ENCODE measurements at regions not wholly inside any gene's neighbourhood (a gene's known extent, or its start where the extent isn't known, plus 50 kb on each side); places are given as distances from the start of the nearest gene placed in this dataset.

DNA sequence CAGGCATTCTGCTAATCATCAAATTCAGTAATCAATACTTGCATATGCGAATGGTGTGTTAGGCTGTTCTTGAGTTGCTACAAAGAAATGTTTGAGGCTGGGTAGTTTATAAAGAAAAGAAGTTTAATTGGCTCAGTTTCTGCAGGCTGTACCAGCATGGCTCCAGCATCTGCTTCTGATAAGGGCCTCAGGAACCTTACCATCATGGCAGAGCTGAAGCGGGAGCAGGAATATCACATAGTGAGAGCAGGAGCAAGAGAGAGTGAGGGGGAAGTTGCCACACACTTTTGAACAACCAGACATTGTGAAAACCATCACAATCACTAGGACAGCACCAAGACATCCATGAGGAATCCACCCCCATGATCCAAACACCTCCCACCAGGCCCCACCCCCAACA, 344.7 kb upstream of the FAM241A start:
- TF ChIP-seq, protein P1, sequence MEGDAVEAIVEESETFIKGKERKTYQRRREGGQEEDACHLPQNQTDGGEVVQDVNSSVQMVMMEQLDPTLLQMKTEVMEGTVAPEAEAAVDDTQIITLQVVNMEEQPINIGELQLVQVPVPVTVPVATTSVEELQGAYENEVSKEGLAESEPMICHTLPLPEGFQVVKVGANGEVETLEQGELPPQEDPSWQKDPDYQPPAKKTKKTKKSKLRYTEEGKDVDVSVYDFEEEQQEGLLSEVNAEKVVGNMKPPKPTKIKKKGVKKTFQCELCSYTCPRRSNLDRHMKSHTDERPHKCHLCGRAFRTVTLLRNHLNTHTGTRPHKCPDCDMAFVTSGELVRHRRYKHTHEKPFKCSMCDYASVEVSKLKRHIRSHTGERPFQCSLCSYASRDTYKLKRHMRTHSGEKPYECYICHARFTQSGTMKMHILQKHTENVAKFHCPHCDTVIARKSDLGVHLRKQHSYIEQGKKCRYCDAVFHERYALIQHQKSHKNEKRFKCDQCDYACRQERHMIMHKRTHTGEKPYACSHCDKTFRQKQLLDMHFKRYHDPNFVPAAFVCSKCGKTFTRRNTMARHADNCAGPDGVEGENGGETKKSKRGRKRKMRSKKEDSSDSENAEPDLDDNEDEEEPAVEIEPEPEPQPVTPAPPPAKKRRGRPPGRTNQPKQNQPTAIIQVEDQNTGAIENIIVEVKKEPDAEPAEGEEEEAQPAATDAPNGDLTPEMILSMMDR (IDR thresholded peaks at IDR 0.05) = no peak
- TF ChIP-seq POLR2A (IDR thresholded peaks at IDR 0.05) = no peak
